ENCODE measurements at regions not wholly inside any gene's neighbourhood (a gene's known extent, or its start where the extent isn't known, plus 50 kb on each side); places are given as distances from the start of the nearest gene placed in this dataset.

- TF ChIP-seq CTCF (IDR thresholded peaks at IDR 0.05; ENCODE audit: poor library complexity, severe bottlenecking), result no peak
- TF ChIP-seq TAF1 (IDR thresholded peaks at IDR 0.05; ENCODE audit: low read depth), result no peak
- TF ChIP-seq EZH2 (IDR thresholded peaks at IDR 0.05; ENCODE audit: borderline replicate concordance, insufficient read depth, low read length, poor library complexity, severe bottlenecking), result no peak
- TF ChIP-seq POLR2AphosphoS5 (IDR thresholded peaks at IDR 0.05), result no peak
- TF ChIP-seq EP300 (conservative IDR thresholded peaks at IDR 0.05; ENCODE audit: poor library complexity, severe bottlenecking), result no peak
- no peak for TF ChIP-seq MXI1 (conservative IDR thresholded peaks at IDR 0.05; ENCODE audit: poor library complexity, severe bottlenecking)
Observed at GRCh38 chr6:80433010-80433672, 326.7 kb downstream of the BCKDHB start.
